ENCODE measurements at regions not wholly inside any gene's neighbourhood (a gene's known extent, or its start where the extent isn't known, plus 50 kb on each side); places are given as distances from the start of the nearest gene placed in this dataset.

DNA sequence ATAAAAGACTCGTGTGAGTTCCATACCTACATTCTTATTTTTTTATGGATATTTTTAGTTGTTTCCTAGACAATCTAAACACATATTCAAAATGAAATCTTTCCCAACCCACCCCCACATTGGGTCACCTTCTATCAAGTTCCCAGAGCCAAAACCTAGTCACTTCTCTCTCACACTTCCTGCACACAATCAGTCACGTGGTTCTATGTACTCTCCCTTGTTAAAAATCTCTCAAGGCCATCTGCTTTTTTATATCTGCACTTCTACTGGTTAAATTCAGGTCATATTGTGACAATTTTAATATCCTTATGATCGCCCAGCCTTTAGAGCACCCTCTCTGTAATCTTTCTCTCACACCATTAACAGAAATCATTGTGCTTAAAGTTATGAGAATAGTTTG is 175.0 kb upstream of the SYT10 start:
- TF ChIP-seq POLR2A (IDR thresholded peaks at IDR 0.05): no peak
- TF ChIP-seq, protein P1, sequence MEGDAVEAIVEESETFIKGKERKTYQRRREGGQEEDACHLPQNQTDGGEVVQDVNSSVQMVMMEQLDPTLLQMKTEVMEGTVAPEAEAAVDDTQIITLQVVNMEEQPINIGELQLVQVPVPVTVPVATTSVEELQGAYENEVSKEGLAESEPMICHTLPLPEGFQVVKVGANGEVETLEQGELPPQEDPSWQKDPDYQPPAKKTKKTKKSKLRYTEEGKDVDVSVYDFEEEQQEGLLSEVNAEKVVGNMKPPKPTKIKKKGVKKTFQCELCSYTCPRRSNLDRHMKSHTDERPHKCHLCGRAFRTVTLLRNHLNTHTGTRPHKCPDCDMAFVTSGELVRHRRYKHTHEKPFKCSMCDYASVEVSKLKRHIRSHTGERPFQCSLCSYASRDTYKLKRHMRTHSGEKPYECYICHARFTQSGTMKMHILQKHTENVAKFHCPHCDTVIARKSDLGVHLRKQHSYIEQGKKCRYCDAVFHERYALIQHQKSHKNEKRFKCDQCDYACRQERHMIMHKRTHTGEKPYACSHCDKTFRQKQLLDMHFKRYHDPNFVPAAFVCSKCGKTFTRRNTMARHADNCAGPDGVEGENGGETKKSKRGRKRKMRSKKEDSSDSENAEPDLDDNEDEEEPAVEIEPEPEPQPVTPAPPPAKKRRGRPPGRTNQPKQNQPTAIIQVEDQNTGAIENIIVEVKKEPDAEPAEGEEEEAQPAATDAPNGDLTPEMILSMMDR (IDR thresholded peaks at IDR 0.05): no peak
